ENCODE measurements at regions not wholly inside any gene's neighbourhood (a gene's known extent, or its start where the extent isn't known, plus 50 kb on each side); places are given as distances from the start of the nearest gene placed in this dataset.

GRCh38 chr11:88433536-88434230 is 96.1 kb upstream of the CTSC start:
- no peak overlapping the region for H3K27ac Mint-ChIP-seq

DNA sequence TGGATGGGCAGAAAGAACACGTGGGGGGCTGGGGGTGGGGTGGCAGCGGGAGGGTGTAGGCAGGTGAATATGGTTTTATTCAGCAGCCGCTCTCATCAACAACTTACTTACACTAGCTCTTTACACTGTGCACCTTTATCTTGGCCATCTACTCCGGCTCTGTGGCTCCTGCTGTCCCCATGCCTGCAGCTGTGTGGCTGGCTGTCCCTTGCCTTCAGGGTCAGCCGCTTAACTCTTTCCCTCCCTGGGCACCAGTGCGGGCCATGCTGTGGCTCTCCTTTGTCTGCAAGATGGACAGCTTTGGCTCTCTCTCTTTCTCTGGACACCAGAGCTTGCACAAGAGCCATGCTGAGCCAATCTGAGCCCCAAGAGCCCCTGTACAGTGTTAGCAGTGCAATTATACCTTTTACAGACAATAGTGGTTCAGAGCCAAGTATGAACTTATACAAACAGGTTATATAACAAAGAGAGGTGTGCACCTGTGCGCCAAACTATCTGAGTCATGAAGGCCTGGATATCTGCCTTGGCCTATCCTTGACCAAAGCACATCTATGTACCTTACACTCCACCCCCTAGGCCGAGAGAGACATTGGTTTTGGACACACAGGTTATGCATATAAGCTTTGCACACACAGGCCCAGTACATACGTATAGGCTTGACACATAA is 94.3 kb upstream of the CTSC start:
- Mint-ChIP-seq H3K9me3 (peaks cover 2% of the 10 kb centered on the region), H3K4me1 (no peaks in the 10 kb centered on the region), H3K4me3 (no peak overlapping the region), H3K27ac (no peak overlapping the region), H3K36me3 (no peaks in the 10 kb centered on the region), H3K27me3 (ENCODE audit: insufficient read depth, low read depth) (peaks cover 2% of the 10 kb centered on the region)
- no peaks in the 10 kb centered on the region for H3K9me3 ChIP-seq (ENCODE audit: low read depth)
- no peaks in the 10 kb centered on the region for H3K79me2 ChIP-seq (ENCODE audit: low read depth)
- H3F3A ChIP-seq (ENCODE audit: low read depth): no peaks in the 10 kb centered on the region
- H3K4me2 ChIP-seq: no peak overlapping the region
- H3K27ac ChIP-seq: no peak overlapping the region
- H3K36me3 ChIP-seq: no peaks in the 10 kb centered on the region
- no peak for TF ChIP-seq EZH2phosphoT487 (IDR thresholded peaks at IDR 0.05)
- TF ChIP-seq, protein P1, sequence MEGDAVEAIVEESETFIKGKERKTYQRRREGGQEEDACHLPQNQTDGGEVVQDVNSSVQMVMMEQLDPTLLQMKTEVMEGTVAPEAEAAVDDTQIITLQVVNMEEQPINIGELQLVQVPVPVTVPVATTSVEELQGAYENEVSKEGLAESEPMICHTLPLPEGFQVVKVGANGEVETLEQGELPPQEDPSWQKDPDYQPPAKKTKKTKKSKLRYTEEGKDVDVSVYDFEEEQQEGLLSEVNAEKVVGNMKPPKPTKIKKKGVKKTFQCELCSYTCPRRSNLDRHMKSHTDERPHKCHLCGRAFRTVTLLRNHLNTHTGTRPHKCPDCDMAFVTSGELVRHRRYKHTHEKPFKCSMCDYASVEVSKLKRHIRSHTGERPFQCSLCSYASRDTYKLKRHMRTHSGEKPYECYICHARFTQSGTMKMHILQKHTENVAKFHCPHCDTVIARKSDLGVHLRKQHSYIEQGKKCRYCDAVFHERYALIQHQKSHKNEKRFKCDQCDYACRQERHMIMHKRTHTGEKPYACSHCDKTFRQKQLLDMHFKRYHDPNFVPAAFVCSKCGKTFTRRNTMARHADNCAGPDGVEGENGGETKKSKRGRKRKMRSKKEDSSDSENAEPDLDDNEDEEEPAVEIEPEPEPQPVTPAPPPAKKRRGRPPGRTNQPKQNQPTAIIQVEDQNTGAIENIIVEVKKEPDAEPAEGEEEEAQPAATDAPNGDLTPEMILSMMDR (IDR thresholded peaks at IDR 0.05): no peak
- no peak for TF ChIP-seq EZH2 (IDR thresholded peaks at IDR 0.05)
- no peak overlapping the region for H3K4me3 ChIP-seq
- H3K4me1 ChIP-seq: peaks cover 5% of the 10 kb centered on the region
- H4K20me1 ChIP-seq (ENCODE audit: low read depth): no peaks in the 10 kb centered on the region
- DNase-seq (ENCODE audit: low spot score): no peak
- H2AFZ ChIP-seq (replicated peaks): no peak overlapping the region
- no peaks in the 10 kb centered on the region for H3K27me3 ChIP-seq
- no peak overlapping the region for H3K9ac ChIP-seq

More at GRCh38 chr11:88433536-88434230, 96.1 kb upstream of the CTSC start:
- H3K27me3 Mint-ChIP-seq (ENCODE audit: insufficient read depth, low read depth): peaks cover 3% of the 10 kb centered on the region
- no peaks in the 10 kb centered on the region for H3K36me3 Mint-ChIP-seq
- Histone ChIP-seq H3K27me3 (no peaks in the 10 kb centered on the region), H3K4me1 (peaks cover 5% of the 10 kb centered on the region), H3K79me2 (ENCODE audit: low read depth) (no peaks in the 10 kb centered on the region), H3K9ac (no peak overlapping the region), H3K4me2 (no peak overlapping the region), H4K20me1 (ENCODE audit: low read depth) (no peaks in the 10 kb centered on the region), H2AFZ (replicated peaks) (no peak overlapping the region), H3K27ac (no peak overlapping the region), H3K36me3 (no peaks in the 10 kb centered on the region), H3F3A (ENCODE audit: low read depth) (no peaks in the 10 kb centered on the region), H3K9me3 (ENCODE audit: low read depth) (no peaks in the 10 kb centered on the region), H3K4me3 (no peak overlapping the region)
- H3K9me3 Mint-ChIP-seq: peaks cover 2% of the 10 kb centered on the region
- no peak overlapping the region for H3K4me3 Mint-ChIP-seq
- TF ChIP-seq EZH2 (IDR thresholded peaks at IDR 0.05): no peak
- TF ChIP-seq, protein P1 (IDR thresholded peaks at IDR 0.05): no peak
- TF ChIP-seq EZH2phosphoT487 (IDR thresholded peaks at IDR 0.05): no peak
- no peak for DNase-seq (ENCODE audit: low spot score)
- H3K4me1 Mint-ChIP-seq: no peaks in the 10 kb centered on the region

DNA sequence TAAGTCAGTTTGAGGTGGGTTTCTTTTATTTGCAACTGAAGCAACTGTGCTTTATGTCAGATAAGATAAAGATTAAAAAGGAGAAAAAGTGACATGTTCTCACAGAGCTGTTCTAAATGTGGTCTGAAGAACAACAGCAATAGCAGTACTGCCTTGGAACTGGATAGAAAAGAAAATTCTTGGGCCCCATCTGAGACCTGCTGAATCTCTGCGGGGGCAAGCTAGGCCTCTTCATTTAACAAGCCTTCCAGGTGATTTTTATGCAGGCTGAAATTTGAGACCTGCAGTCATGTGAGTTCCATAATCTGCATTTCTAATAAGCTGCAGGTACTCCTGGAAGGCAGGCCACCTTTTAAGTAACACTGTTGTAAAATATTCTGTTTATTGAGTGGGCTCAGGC is 91.4 kb upstream of the CTSC start:
- TF ChIP-seq, protein P1 (IDR thresholded peaks at IDR 0.05): no peak
- TF ChIP-seq EZH2phosphoT487 (IDR thresholded peaks at IDR 0.05): no peak
- no peak for TF ChIP-seq EZH2 (IDR thresholded peaks at IDR 0.05)

More for the DNA sequence above, 91.4 kb upstream of the CTSC start:
- Mint-ChIP-seq H3K4me3 (no peak overlapping the region), H3K36me3 (no peaks in the 10 kb centered on the region), H3K27me3 (ENCODE audit: insufficient read depth, low read depth) (peaks cover 2% of the 10 kb centered on the region), H3K27ac (no peak overlapping the region), H3K4me1 (no peaks in the 10 kb centered on the region), H3K9me3 (no peaks in the 10 kb centered on the region)
- Histone ChIP-seq H3K9ac (no peak overlapping the region), H3K4me3 (no peak overlapping the region), H3K4me1 (peaks cover 5% of the 10 kb centered on the region), H2AFZ (replicated peaks) (no peak overlapping the region), H3K9me3 (ENCODE audit: low read depth) (no peaks in the 10 kb centered on the region), H3K27me3 (no peaks in the 10 kb centered on the region), H3F3A (ENCODE audit: low read depth) (no peaks in the 10 kb centered on the region), H4K20me1 (ENCODE audit: low read depth) (no peaks in the 10 kb centered on the region), H3K4me2 (no peak overlapping the region), H3K36me3 (no peaks in the 10 kb centered on the region), H3K27ac (no peak overlapping the region), H3K79me2 (ENCODE audit: low read depth) (no peaks in the 10 kb centered on the region)
- no peak for DNase-seq (ENCODE audit: low spot score)
